PC-9 (cell line): ENCODE measurements at regions not wholly inside any gene's neighbourhood (a gene's known extent, or its start where the extent isn't known, plus 50 kb on each side); places are given as distances from the start of the nearest gene placed in this dataset.
"Not testable (repeated sequence)": the region's sequence is repeated elsewhere in the genome, so short reads cannot be mapped to it uniquely, and the experiment has no call there.

Source experiments
- CTCF ChIP-seq: fragments of 200-600 bp; sonication (generic); conservative IDR thresholded peaks from 2 replicates; pipeline ENCODE4 v1.6.1; 2017; ENCODE audit warnings: mixed run types, antibody characterized with exemption, mild to moderate bottlenecking, moderate library complexity
- EZH2 ChIP-seq: fragments of 200-600 bp; sonication (generic); IDR thresholded peaks from 2 replicates; pipeline ENCODE4 v1.8.0; 2017; ENCODE audit warnings: antibody characterized with exemption, low read depth

DNA sequence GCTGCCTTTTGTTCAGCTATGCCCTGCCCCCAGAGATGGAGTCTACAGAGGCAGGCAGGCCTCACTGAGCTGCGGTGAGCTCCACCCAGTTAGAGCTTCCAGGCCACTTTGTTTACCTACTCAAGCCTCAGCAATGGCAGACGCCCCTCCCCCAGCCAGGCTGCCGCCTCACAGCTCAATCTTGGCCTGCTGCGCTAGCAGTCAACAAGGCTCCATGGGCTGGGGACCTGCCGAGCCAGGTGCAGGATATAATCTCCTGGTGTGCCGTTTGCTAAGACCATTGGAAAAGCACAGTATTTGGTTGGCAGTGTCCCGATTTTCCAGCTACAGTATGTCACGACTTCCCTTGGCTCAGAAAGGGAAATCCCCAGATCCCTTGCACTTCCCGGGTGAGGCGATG lies 862.0 kb downstream of the GRID1 start:
- TF ChIP-seq CTCF, EZH2: not testable (repeated sequence)
